ENCODE measurements at regions not wholly inside any gene's neighbourhood (a gene's known extent, or its start where the extent isn't known, plus 50 kb on each side); places are given as distances from the start of the nearest gene placed in this dataset.
"Not testable (repeated sequence)": the region's sequence is repeated elsewhere in the genome, so short reads cannot be mapped to it uniquely, and the experiment has no call there.

- no peak for DNase-seq
Observed at GRCh38 chrX:140447150-140447549, 57.7 kb downstream of the SOX3 start.

- DNase-seq, result no peak
Observed at GRCh38 chrX:140440876-140441275, 64.0 kb downstream of the SOX3 start.

GRCh38 chrX:140439476-140439875, 65.4 kb downstream of the SOX3 start:
- DNase-seq, result no peak

- no peak for DNase-seq
Observed at GRCh38 chrX:140434347-140434746, 70.5 kb downstream of the SOX3 start.

- no peak for DNase-seq
Observed at GRCh38 chrX:140433582-140433981, 71.3 kb downstream of the SOX3 start.

GRCh38 chrX:140432346-140433175, 72.3 kb downstream of the SOX3 start:
- no peak for DNase-seq

GRCh38 chrX:140431521-140431920, 73.3 kb downstream of the SOX3 start:
- DNase-seq, result no peak

GRCh38 chrX:140425712-140426395, 79.0 kb downstream of the SOX3 start:
- no peak for DNase-seq

GRCh38 chrX:140422501-140422900, 82.4 kb downstream of the SOX3 start:
- no peak for DNase-seq

- DNase-seq, result not testable (repeated sequence)
Observed at GRCh38 chrX:140402131-140402530, 102.7 kb downstream of the SOX3 start.

GRCh38 chrX:140396326-140396725, 108.5 kb downstream of the SOX3 start:
- DNase-seq, result not testable (repeated sequence)

GRCh38 chrX:140393507-140393906, 111.4 kb downstream of the SOX3 start:
- no peak for DNase-seq

- no peak for DNase-seq
Observed at GRCh38 chrX:140391313-140391712, 113.6 kb downstream of the SOX3 start.

GRCh38 chrX:140389331-140389730, 115.5 kb downstream of the SOX3 start:
- DNase-seq, result no peak

GRCh38 chrX:140362861-140363260, 142.0 kb downstream of the SOX3 start:
- no peak for DNase-seq

GRCh38 chrX:140360924-140361323, 143.9 kb downstream of the SOX3 start:
- DNase-seq, result no peak

GRCh38 chrX:140360284-140360683, 144.6 kb downstream of the SOX3 start:
- no peak for DNase-seq

GRCh38 chrX:140355922-140356321, 148.9 kb downstream of the SOX3 start:
- DNase-seq, result no peak

- no peak for DNase-seq
Observed at GRCh38 chrX:140355429-140355828, 149.4 kb downstream of the SOX3 start.

GRCh38 chrX:140354431-140355120, 150.3 kb downstream of the SOX3 start:
- no peak for DNase-seq

GRCh38 chrX:140346729-140347128, 158.1 kb downstream of the SOX3 start:
- DNase-seq, result no peak

GRCh38 chrX:140343226-140343868, 161.5 kb downstream of the SOX3 start:
- no peak for DNase-seq

- DNase-seq, result no peak
Observed at GRCh38 chrX:140342410-140342809, 162.5 kb downstream of the SOX3 start.
